Natural killer cell (primary cell): ENCODE measurements at regions not wholly inside any gene's neighbourhood (a gene's known extent, or its start where the extent isn't known, plus 50 kb on each side); places are given as distances from the start of the nearest gene placed in this dataset.

Experiments used
- ATAC-seq, 3 donors: fragments of 150-1000 bp in 2 of 3; fragments of 200-7000 bp in 1 of 3; cut with Tn5 transposase; 1 replicate in 1 of 3; 2 replicates in 2 of 3; pipeline ENCODE4 v1.10.0; 2021; ENCODE audit warnings: mild to moderate bottlenecking in 2 of 3, moderate library complexity in 2 of 3
- DNase-seq, 2 donors: peaks; one replicate each; pipeline versions ENCODE4 v3.0.0 to v3.0.0-alpha.2; 2013 to 2021; ENCODE audit warnings: mixed read lengths in 1 of 2
- H3K27ac ChIP-seq: one replicate; pipeline ENCODE4 v1.5.1; 2013; ENCODE audit warnings: mild to moderate bottlenecking, low read length
- H3K27me3 ChIP-seq: one replicate; pipeline ENCODE4 v1.6.1; 2013; ENCODE audit warnings: low read length; ENCODE audit not compliant: control insufficient read depth, insufficient read depth
- H3K36me3 ChIP-seq: one replicate; pipeline ENCODE4 v1.6.1; 2013; ENCODE audit warnings: low read length; ENCODE audit not compliant: control insufficient read depth, insufficient read depth
- H3K4me1 ChIP-seq: one replicate; pipeline ENCODE4 v1.6.1; 2013; ENCODE audit warnings: low read length; ENCODE audit not compliant: control insufficient read depth, insufficient read depth
- H3K4me3 ChIP-seq: one replicate; pipeline ENCODE4 v1.5.1; 2013; ENCODE audit warnings: low read length
- H3K9me3 ChIP-seq: one replicate; pipeline ENCODE4 v1.6.1; 2013; ENCODE audit warnings: low read length; ENCODE audit not compliant: control insufficient read depth, insufficient read depth
- H3K27ac Mint-ChIP-seq, 2 donors: one replicate each; pipeline ENCODE4 v1.8.0; 2022; ENCODE audit warnings: mild to moderate bottlenecking in 2 of 2, mixed read lengths in 2 of 2, moderate library complexity in 1 of 2
- H3K27me3 Mint-ChIP-seq, 2 donors: one replicate each; pipeline ENCODE4 v1.8.0; 2022; ENCODE audit warnings: low read depth in 2 of 2, mixed read lengths in 2 of 2
- H3K36me3 Mint-ChIP-seq: one replicate; pipeline ENCODE4 v1.8.0; 2022; ENCODE audit warnings: mixed read lengths
- H3K4me1 Mint-ChIP-seq, 2 donors: one replicate each; pipeline ENCODE4 v1.8.0; 2022; ENCODE audit warnings: mixed read lengths in 2 of 2
- H3K4me3 Mint-ChIP-seq: one replicate; pipeline ENCODE4 v1.8.0; 2022; ENCODE audit warnings: mild to moderate bottlenecking, moderate library complexity, mixed read lengths
- H3K9me3 Mint-ChIP-seq, 2 donors: one replicate each; pipeline ENCODE4 v1.8.0; 2022; ENCODE audit warnings: mixed read lengths in 2 of 2
- WGBS: methylation state at CpG from one replicate; pipeline ENCODE4 v1.1.7; 2013; ENCODE audit warnings: missing lambda C conversion rate; ENCODE audit not compliant: insufficient coverage; 5-methylcytosine and 5-hydroxymethylcytosine counted together
- intact Hi-C: fragments of 100-400 bp; cut with micrococcal nuclease; formaldehyde crosslinking; loops from one replicate; pipeline ENCODE4 v1.14.2; 2022
- TF ChIP-seq, protein P1 (sequence below): fragments of 200-600 bp; IDR thresholded peaks from one replicate; pipeline ENCODE4 v1.8.0; 2022; ENCODE audit warnings: antibody characterized with exemption

DNA sequence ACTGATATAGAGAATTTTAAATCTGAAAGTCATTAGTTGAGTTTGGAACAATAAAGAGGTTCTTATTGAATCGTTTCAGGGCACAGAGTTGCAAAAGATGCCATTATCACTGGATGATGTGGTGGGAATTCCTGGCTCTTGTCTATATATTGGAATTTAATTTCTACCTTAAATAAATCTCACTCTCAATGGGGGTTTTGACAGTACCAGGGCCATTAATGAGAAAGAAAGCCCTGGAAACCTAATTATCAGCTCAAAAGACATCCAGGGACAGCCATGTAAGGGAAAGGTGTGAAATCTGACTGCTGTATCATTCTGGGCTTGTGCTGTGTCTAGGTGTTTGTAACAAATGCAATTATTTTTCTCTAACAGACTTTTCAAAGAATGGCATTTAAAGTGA is 285.7 kb downstream of the TBL1XR1 start:
- H3K9me3 ChIP-seq, result no peaks in the 10 kb centered on the region
- Mint-ChIP-seq H3K27ac (no peak overlapping the region), H3K4me1 (no peaks in the 10 kb centered on the region), H3K9me3 (no peaks in the 10 kb centered on the region), H3K36me3 (no peaks in the 10 kb centered on the region), H3K4me3 (no peak overlapping the region), H3K27me3 (peaks cover 0 to 5% of the 10 kb centered on the region in 2 donors)
- H3K4me3 ChIP-seq, result no peak overlapping the region
- no peaks in the 10 kb centered on the region for H3K27me3 ChIP-seq
- no peak for DNase-seq
- intact Hi-C loops, result no loop called here
- H3K27ac ChIP-seq, result no peak overlapping the region
- ATAC-seq, result no peak
- no peaks in the 10 kb centered on the region for H3K4me1 ChIP-seq
- no CpG with 5 or more reads among the region's 1 CpG for WGBS
- TF ChIP-seq, protein P1, sequence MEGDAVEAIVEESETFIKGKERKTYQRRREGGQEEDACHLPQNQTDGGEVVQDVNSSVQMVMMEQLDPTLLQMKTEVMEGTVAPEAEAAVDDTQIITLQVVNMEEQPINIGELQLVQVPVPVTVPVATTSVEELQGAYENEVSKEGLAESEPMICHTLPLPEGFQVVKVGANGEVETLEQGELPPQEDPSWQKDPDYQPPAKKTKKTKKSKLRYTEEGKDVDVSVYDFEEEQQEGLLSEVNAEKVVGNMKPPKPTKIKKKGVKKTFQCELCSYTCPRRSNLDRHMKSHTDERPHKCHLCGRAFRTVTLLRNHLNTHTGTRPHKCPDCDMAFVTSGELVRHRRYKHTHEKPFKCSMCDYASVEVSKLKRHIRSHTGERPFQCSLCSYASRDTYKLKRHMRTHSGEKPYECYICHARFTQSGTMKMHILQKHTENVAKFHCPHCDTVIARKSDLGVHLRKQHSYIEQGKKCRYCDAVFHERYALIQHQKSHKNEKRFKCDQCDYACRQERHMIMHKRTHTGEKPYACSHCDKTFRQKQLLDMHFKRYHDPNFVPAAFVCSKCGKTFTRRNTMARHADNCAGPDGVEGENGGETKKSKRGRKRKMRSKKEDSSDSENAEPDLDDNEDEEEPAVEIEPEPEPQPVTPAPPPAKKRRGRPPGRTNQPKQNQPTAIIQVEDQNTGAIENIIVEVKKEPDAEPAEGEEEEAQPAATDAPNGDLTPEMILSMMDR, result no peak
- no peaks in the 10 kb centered on the region for H3K36me3 ChIP-seq

DNA sequence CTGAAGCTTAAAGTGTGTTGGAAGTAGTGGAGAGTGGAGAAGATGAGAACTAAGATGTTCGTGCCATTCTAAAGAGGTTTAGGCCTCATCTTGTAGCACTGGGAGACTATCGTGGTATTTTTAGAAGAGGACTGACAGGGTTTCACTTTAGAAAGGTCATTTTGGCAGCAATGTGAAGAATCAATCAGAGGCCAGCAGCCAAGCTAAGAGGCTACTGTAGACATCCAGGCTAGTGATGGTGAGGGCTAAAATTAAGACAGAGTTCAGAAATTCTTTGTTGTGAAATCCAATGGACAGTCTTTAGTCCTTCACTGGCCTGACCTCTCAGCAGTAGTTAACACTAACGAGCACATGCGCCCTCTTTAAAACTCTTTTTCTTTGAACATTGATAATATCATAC is 288.2 kb downstream of the TBL1XR1 start:
- TF ChIP-seq, protein P1, result no peak
- Mint-ChIP-seq H3K9me3 (no peaks in the 10 kb centered on the region), H3K4me3 (no peak overlapping the region), H3K27ac (no peak overlapping the region), H3K27me3 (peaks cover 0 to 5% of the 10 kb centered on the region in 2 donors), H3K4me1 (no peaks in the 10 kb centered on the region), H3K36me3 (no peaks in the 10 kb centered on the region)
- intact Hi-C loops, result no loop called here
- Histone ChIP-seq H3K4me1 (no peaks in the 10 kb centered on the region), H3K4me3 (no peak overlapping the region), H3K27me3 (no peaks in the 10 kb centered on the region), H3K36me3 (no peaks in the 10 kb centered on the region), H3K9me3 (no peaks in the 10 kb centered on the region), H3K27ac (no peak overlapping the region)
- 95% methylated on average over 4 of the region's 4 CpGs for WGBS
- ATAC-seq (no peak), DNase-seq (no peak)

DNA sequence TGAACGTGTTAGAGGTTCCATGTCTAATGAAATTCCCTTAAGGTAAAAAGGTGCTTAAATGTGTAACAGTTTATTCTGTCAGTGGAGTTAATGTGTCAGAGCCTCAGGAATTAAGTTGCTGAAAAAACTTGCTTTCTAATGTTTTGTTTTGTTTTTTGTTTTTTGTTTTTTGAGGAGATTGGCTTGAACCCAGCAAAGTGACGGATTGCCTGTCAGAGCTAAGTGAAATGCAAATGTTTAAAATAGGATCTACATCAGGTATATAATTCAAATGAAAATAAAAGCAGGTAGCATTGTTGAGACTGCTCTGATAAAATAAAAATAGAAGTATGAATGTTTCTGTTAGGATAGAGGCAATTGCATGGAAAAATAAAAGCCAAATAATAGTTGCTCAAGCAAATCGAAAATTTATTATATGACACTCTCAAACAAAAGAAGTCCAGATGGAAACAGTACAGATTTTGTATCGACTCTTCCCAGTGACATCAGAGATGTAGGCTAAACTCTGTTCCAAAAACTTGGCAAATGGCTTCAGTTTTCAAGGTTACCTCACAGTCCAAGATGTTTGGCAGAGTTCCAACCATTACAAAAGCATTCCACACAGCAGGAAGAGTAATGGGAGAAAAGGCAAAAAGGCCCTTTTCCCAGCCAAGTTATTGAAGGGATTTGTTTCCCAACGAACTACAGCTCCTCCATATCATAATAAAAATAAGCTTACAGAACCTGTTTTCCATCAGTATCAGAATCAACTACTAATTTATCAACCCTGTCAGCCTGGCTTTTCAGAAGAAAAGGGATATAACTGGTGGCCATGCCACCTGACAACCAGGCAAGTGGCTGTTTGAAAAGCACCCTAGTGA is 291.0 kb downstream of the TBL1XR1 start:
- Mint-ChIP-seq H3K27me3 (peaks cover 0 to 10% of the 10 kb centered on the region in 2 donors), H3K4me1 (no peaks in the 10 kb centered on the region), H3K9me3 (peaks cover 0 to 2% of the 10 kb centered on the region in 2 donors), H3K36me3 (no peaks in the 10 kb centered on the region), H3K27ac (no peak overlapping the region), H3K4me3 (no peak overlapping the region)
- no peaks in the 10 kb centered on the region for H3K36me3 ChIP-seq
- no peaks in the 10 kb centered on the region for H3K9me3 ChIP-seq
- TF ChIP-seq, protein P1, result no peak
- no peaks in the 10 kb centered on the region for H3K27me3 ChIP-seq
- no peak overlapping the region for H3K27ac ChIP-seq
- 67% methylated on average over 5 of the region's 5 CpGs for WGBS
- no peak overlapping the region for H3K4me3 ChIP-seq
- ATAC-seq (no peak), DNase-seq (no peak)
- intact Hi-C loops, result no loop called here
- H3K4me1 ChIP-seq, result no peaks in the 10 kb centered on the region

DNA sequence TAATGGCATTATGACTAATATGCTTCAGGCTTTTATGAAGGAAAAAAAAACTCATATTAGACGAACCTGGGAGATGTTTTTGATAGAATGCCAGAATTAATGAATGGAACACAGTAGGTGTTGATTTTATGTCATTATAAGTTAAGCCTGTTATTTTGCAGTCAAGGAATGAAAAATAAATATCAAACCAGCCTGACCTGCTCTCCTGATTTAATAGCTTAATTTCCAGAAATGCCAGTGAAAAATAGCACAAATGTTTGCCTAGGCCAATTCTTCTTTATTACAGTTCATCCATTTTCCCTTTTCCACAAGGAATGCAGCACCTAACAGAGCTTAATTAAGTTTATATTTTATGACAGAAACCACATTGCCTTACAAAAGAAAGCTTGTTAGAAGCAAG is 292.0 kb downstream of the TBL1XR1 start:
- DNase-seq (no peak), ATAC-seq (no peak)
- intact Hi-C loops, result no loop called here
- Mint-ChIP-seq H3K27ac (no peak overlapping the region), H3K27me3 (peaks cover 0 to 6% of the 10 kb centered on the region in 2 donors), H3K4me1 (no peaks in the 10 kb centered on the region), H3K4me3 (no peak overlapping the region), H3K9me3 (peaks cover 0 to 2% of the 10 kb centered on the region in 2 donors), H3K36me3 (no peaks in the 10 kb centered on the region)
- Histone ChIP-seq H3K9me3 (no peaks in the 10 kb centered on the region), H3K36me3 (no peaks in the 10 kb centered on the region), H3K27me3 (no peaks in the 10 kb centered on the region), H3K27ac (no peak overlapping the region), H3K4me1 (no peaks in the 10 kb centered on the region), H3K4me3 (no peak overlapping the region)
- TF ChIP-seq, protein P1, result no peak
- WGBS, result 80% methylated on average over 1 of the region's 1 CpG
